GM23338 (cell line): ENCODE measurements at regions not wholly inside any gene's neighbourhood (a gene's known extent, or its start where the extent isn't known, plus 50 kb on each side); places are given as distances from the start of the nearest gene placed in this dataset.

Source experiments
- ATAC-seq: fragments of 200-7000 bp; cut with Tn5 transposase; 3 replicates; pipeline ENCODE4 v1.9.1; 2020
- DNase-seq: peaks from one replicate; pipeline ENCODE4 v3.0.0-alpha.2; 2015; ENCODE audit warnings: low spot score
- H2AFZ ChIP-seq: fragments of 200-600 bp; sonication (generic); 2 replicates; pipeline ENCODE4 v1.8.0; 2016; ENCODE audit warnings: antibody characterized with exemption, mild to moderate bottlenecking, moderate library complexity
- H3F3A ChIP-seq: fragments of 200-600 bp; sonication (generic); replicated peaks from 2 replicates; pipeline ENCODE4 v1.8.0; 2017; ENCODE audit warnings: antibody characterized with exemption, mixed run types, low read depth
- H3K27ac ChIP-seq: fragments of 200-600 bp; sonication (generic); 2 replicates; pipeline ENCODE4 v1.6.1; 2016; ENCODE audit warnings: low read depth
- H3K27me3 ChIP-seq: fragments of 200-600 bp; sonication (generic); 2 replicates; pipeline ENCODE4 v1.8.0; 2016; ENCODE audit warnings: mild to moderate bottlenecking, mixed run types, moderate library complexity; ENCODE audit not compliant: insufficient read depth
- H3K36me3 ChIP-seq: fragments of 200-600 bp; sonication (generic); 2 replicates; pipeline ENCODE4 v1.8.0; 2016; ENCODE audit warnings: mild to moderate bottlenecking; ENCODE audit not compliant: insufficient read depth
- H3K4me1 ChIP-seq: fragments of 200-600 bp; sonication (generic); 2 replicates; pipeline ENCODE4 v1.8.0; 2016; ENCODE audit warnings: mild to moderate bottlenecking, moderate library complexity; ENCODE audit not compliant: insufficient read depth
- H3K4me2 ChIP-seq: fragments of 200-600 bp; sonication (generic); 2 replicates; pipeline ENCODE4 v1.7.1; 2017; ENCODE audit warnings: mixed run types
- H3K4me3 ChIP-seq: fragments of 200-600 bp; sonication (generic); 2 replicates; pipeline ENCODE4 v1.6.1; 2016; ENCODE audit warnings: mixed run types
- H3K79me2 ChIP-seq: fragments of 200-600 bp; sonication (generic); replicated peaks from 2 replicates; pipeline ENCODE4 v1.8.0; 2017; ENCODE audit warnings: mild to moderate bottlenecking; ENCODE audit not compliant: insufficient read depth
- H3K9me2 ChIP-seq: fragments of 200-600 bp; sonication (generic); 2 replicates; pipeline ENCODE4 v1.8.0; 2017; ENCODE audit not compliant: insufficient read depth
- H4K20me1 ChIP-seq: fragments of 200-600 bp; sonication (generic); replicated peaks from 2 replicates; pipeline ENCODE4 v1.8.0; 2017; ENCODE audit warnings: mild to moderate bottlenecking; ENCODE audit not compliant: insufficient read depth
- H3K27ac Mint-ChIP-seq: 2 replicates; pipeline ENCODE4 v1.8.0; 2020; ENCODE audit warnings: inconsistent platforms, mild to moderate bottlenecking, moderate library complexity, mixed read lengths
- H3K27me3 Mint-ChIP-seq: 3 replicates; pipeline ENCODE4 v1.8.0; 2022; ENCODE audit warnings: low read depth, mild to moderate bottlenecking, moderate library complexity, mixed read lengths, inconsistent platforms; ENCODE audit not compliant: insufficient read depth, poor library complexity
- H3K36me3 Mint-ChIP-seq: 3 replicates; pipeline ENCODE4 v1.8.0; 2021; ENCODE audit warnings: low read depth, mild to moderate bottlenecking, inconsistent platforms, moderate library complexity, mixed read lengths
- H3K4me1 Mint-ChIP-seq: 3 replicates; pipeline ENCODE4 v1.8.0; 2020; ENCODE audit warnings: mild to moderate bottlenecking, inconsistent platforms, mixed read lengths
- H3K4me3 Mint-ChIP-seq: 3 replicates; pipeline ENCODE4 v1.8.0; 2021; ENCODE audit warnings: moderate library complexity, mild to moderate bottlenecking, inconsistent platforms, mixed read lengths
- H3K9me3 Mint-ChIP-seq: 3 replicates; pipeline ENCODE4 v1.8.0; 2020; ENCODE audit warnings: moderate library complexity, mild to moderate bottlenecking, inconsistent platforms, mixed read lengths
- CREB1 ChIP-seq: fragments of 250-450 bp; sonication (Bioruptor Pico); IDR thresholded peaks from 2 replicates; pipeline ENCODE4 v1.5.0; 2020; ENCODE audit warnings: low read depth, mild to moderate bottlenecking, moderate library complexity
- ETS1 ChIP-seq: IDR thresholded peaks from 2 replicates; pipeline ENCODE4 v1.6.1; 2016; ENCODE audit warnings: antibody characterized with exemption
- EZH2 ChIP-seq: fragments of 200-600 bp; sonication (generic); IDR thresholded peaks from one replicate; pipeline ENCODE4 v1.8.0; 2017; ENCODE audit warnings: antibody characterized with exemption, mild to moderate bottlenecking, low read depth; ENCODE audit not compliant: unreplicated experiment
- EZH2phosphoT487 ChIP-seq: fragments of 200-600 bp; sonication (generic); IDR thresholded peaks from one replicate; pipeline ENCODE4 v1.8.1; 2018; ENCODE audit warnings: antibody characterized with exemption; ENCODE audit not compliant: unreplicated experiment
- JUNB ChIP-seq: IDR thresholded peaks from one replicate; pipeline ENCODE4 v1.6.1; 2016; ENCODE audit warnings: antibody characterized with exemption; ENCODE audit not compliant: unreplicated experiment
- NANOG ChIP-seq: IDR thresholded peaks from 2 replicates; pipeline ENCODE4 v1.6.1; 2016; ENCODE audit warnings: antibody characterized with exemption, borderline replicate concordance
- POLR2AphosphoS5 ChIP-seq: IDR thresholded peaks from 2 replicates; pipeline ENCODE4 v1.6.1; 2016; ENCODE audit warnings: antibody characterized with exemption, low read depth
- REST ChIP-seq: IDR thresholded peaks from one replicate; pipeline ENCODE4 v1.6.1; 2018; ENCODE audit warnings: antibody characterized with exemption; ENCODE audit not compliant: unreplicated experiment
- STAT1 ChIP-seq: IDR thresholded peaks from one replicate; pipeline ENCODE4 v1.6.1; 2016; ENCODE audit warnings: antibody characterized with exemption; ENCODE audit not compliant: unreplicated experiment
- ZNF114 ChIP-seq: fragments of 250-450 bp; sonication (Bioruptor Pico); IDR thresholded peaks from 2 replicates; pipeline ENCODE4 v1.5.0; 2020; ENCODE audit warnings: mild to moderate bottlenecking, moderate library complexity
- ZNF331 ChIP-seq: fragments of 250-450 bp; sonication (Bioruptor Pico); IDR thresholded peaks from 2 replicates; pipeline ENCODE4 v1.5.0; 2020; ENCODE audit warnings: low read depth, mild to moderate bottlenecking, moderate library complexity
- ZNF462 ChIP-seq: fragments of 250-450 bp; sonication (Bioruptor Pico); IDR thresholded peaks from 2 replicates; pipeline ENCODE4 v1.5.0; 2020; ENCODE audit warnings: mild to moderate bottlenecking, moderate library complexity
- TF ChIP-seq, protein P1 (sequence below), 2 experiments: fragments of 200-600 bp in 1 of 2; sonication (generic) in 1 of 2; conservative IDR thresholded peaks; 2 replicates each; pipeline versions ENCODE4 v1.5.1 to v1.6.1; 2016 to 2017; ENCODE audit warnings: antibody characterized with exemption in 2 of 2, low read depth in 2 of 2, mild to moderate bottlenecking in 2 of 2, moderate library complexity in 1 of 2

DNA sequence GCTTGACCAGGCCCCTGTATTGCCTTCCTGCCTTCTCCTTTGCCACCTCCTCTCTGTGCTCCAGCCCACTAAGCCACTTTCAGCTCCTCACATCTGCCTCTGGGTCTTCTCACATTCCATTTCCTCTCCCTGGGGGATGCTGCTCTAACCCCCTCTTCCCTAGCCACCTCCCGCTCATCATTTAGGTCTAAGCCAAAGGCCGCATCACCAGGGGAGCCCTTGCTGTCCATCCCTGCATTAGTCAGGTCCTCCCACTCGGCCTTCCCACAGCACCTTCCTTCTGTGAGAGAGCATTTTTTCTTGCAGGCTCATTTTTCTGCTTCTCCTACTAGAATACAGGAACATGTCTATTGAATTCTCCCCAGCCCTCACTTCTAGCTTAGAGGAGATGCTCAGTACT is 72.6 kb upstream of the GALNT10 start:
- Histone ChIP-seq H3F3A (no peaks in the 10 kb centered on the region), H2AFZ (no peak overlapping the region), H3K79me2 (no peaks in the 10 kb centered on the region), H3K4me2 (no peak overlapping the region), H3K4me1 (no peaks in the 10 kb centered on the region), H3K36me3 (no peaks in the 10 kb centered on the region), H3K27ac (no peak overlapping the region), H4K20me1 (no peaks in the 10 kb centered on the region), H3K27me3 (no peaks in the 10 kb centered on the region), H3K4me3 (no peak overlapping the region), H3K9me2 (no peaks in the 10 kb centered on the region; the same call in 1 of the 2 replicates)
- Mint-ChIP-seq H3K4me1 (peaks cover 13% of the 10 kb centered on the region), H3K27me3 (peaks cover 5% of the 10 kb centered on the region), H3K4me3 (no peak overlapping the region), H3K27ac (no peak overlapping the region), H3K36me3 (no peaks in the 10 kb centered on the region), H3K9me3 (peaks cover 3% of the 10 kb centered on the region; the same call in 2 of the 3 replicates)
- DNase-seq (no peak), ATAC-seq (peak; percentile 42; the same call in 2 of the 3 replicates)
- TF ChIP-seq ZNF331: no peak
- no peak for TF ChIP-seq EZH2phosphoT487
- no peak for TF ChIP-seq ZNF462 (CRISPR knock-in tag)
- no peak for TF ChIP-seq NANOG
- TF ChIP-seq REST: no peak
- TF ChIP-seq EZH2: no peak
- TF ChIP-seq CREB1 (CRISPR knock-in tag): no peak
- no peak for TF ChIP-seq ETS1
- no peak for TF ChIP-seq STAT1
- TF ChIP-seq POLR2AphosphoS5: no peak
- TF ChIP-seq ZNF114 (CRISPR knock-in tag): no peak
- TF ChIP-seq, protein P1, sequence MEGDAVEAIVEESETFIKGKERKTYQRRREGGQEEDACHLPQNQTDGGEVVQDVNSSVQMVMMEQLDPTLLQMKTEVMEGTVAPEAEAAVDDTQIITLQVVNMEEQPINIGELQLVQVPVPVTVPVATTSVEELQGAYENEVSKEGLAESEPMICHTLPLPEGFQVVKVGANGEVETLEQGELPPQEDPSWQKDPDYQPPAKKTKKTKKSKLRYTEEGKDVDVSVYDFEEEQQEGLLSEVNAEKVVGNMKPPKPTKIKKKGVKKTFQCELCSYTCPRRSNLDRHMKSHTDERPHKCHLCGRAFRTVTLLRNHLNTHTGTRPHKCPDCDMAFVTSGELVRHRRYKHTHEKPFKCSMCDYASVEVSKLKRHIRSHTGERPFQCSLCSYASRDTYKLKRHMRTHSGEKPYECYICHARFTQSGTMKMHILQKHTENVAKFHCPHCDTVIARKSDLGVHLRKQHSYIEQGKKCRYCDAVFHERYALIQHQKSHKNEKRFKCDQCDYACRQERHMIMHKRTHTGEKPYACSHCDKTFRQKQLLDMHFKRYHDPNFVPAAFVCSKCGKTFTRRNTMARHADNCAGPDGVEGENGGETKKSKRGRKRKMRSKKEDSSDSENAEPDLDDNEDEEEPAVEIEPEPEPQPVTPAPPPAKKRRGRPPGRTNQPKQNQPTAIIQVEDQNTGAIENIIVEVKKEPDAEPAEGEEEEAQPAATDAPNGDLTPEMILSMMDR (conservative IDR thresholded peaks at IDR 0.05; ENCODE audit: low read depth in 2 of 2): no peak
- no peak for TF ChIP-seq JUNB
